H1 (cell line): ENCODE measurements at regions not wholly inside any gene's neighbourhood (a gene's known extent, or its start where the extent isn't known, plus 50 kb on each side); places are given as distances from the start of the nearest gene placed in this dataset.

ENCODE experiments used
- CTCF ChIA-PET: fragments of 300-600 bp; sonication (Branson Sonifier 250); formaldehyde crosslinking; loops from one replicate; lab custom pipeline; 2021; ENCODE audit not compliant: partially characterized antibody; lab: Charles Lee
- POLR2A ChIA-PET: fragments of 300-600 bp; sonication (Branson Sonifier 250); formaldehyde crosslinking; loops from one replicate; lab custom pipeline; 2021; ENCODE audit warnings: inconsistent platforms; ENCODE audit not compliant: partially characterized antibody; lab: Charles Lee
- DNase-seq, 2 experiments: peaks; one replicate each; pipeline versions ENCODE4 v3.0.0 to v3.0.0-alpha.2; 2010 to 2022; ENCODE audit warnings: low spot score in 2 of 2, low read depth in 1 of 2, mixed read lengths in 1 of 2
- FAIRE-seq: peaks from 2 replicates; lab custom pipeline; 2011; peaks lifted over from hg19 to GRCh38; lab: Jason Lieb, UNC
- H2AFZ ChIP-seq: 2 replicates; pipeline ENCODE4 v1.8.1; 2012; ENCODE audit warnings: low read length, inconsistent platforms
- H2AK5ac ChIP-seq: 2 replicates; pipeline ENCODE4 v1.6.1; 2013; ENCODE audit warnings: low read depth, low read length
- H2BK120ac ChIP-seq: replicated peaks from 2 replicates; pipeline ENCODE3; 2013; ENCODE audit warnings: low read depth, low read length, inconsistent platforms
- H2BK12ac ChIP-seq: 2 replicates; pipeline ENCODE4 v1.6.1; 2013; ENCODE audit warnings: low read depth, low read length
- H2BK15ac ChIP-seq: 2 replicates; pipeline ENCODE4 v1.6.1; 2013; ENCODE audit warnings: low read length
- H2BK20ac ChIP-seq: 2 replicates; pipeline ENCODE4 v1.6.1; 2013; ENCODE audit warnings: low read length
- H2BK5ac ChIP-seq: 2 replicates; pipeline ENCODE4 v1.6.1; 2013; ENCODE audit warnings: low read depth, low read length
- H3K14ac ChIP-seq: 2 replicates; pipeline ENCODE4 v1.6.1; 2013; ENCODE audit warnings: inconsistent platforms; ENCODE audit not compliant: insufficient read length
- H3K18ac ChIP-seq: 2 replicates; pipeline ENCODE4 v1.6.1; 2013; ENCODE audit warnings: low read length; ENCODE audit errors: extremely low read depth
- H3K23ac ChIP-seq: 2 replicates; pipeline ENCODE4 v1.6.1; 2013; ENCODE audit warnings: inconsistent platforms; ENCODE audit not compliant: insufficient read length
- H3K23me2 ChIP-seq: 2 replicates; pipeline ENCODE4 v1.6.1; 2013; ENCODE audit warnings: low read depth, low read length
- H3K27ac ChIP-seq: 2 replicates; pipeline ENCODE4 v1.6.1; 2011; ENCODE audit warnings: low read depth, low read length, inconsistent platforms
- H3K27me3 ChIP-seq, 4 experiments: replicated peaks in 1 of 4; 1 replicate in 1 of 4; 2 replicates in 3 of 4; pipeline versions ENCODE4 v1.6.1 to v1.8.1; 2011 to 2013; ENCODE audit warnings: low read length in 3 of 4, mild to moderate bottlenecking in 3 of 4, inconsistent platforms in 2 of 4, mixed read lengths in 2 of 4, moderate library complexity in 1 of 4; ENCODE audit not compliant: control insufficient read depth in 3 of 4, insufficient read depth in 3 of 4; ENCODE audit errors: extremely low read depth in 1 of 4
- H3K36me3 ChIP-seq, 4 experiments: 2 replicates each; pipeline versions ENCODE4 v1.6.1 to v1.8.1; 2011 to 2013; ENCODE audit warnings: mild to moderate bottlenecking in 4 of 4, low read length in 3 of 4, moderate library complexity in 2 of 4, control low read depth in 1 of 4, inconsistent platforms in 1 of 4; ENCODE audit not compliant: insufficient read depth in 4 of 4, control insufficient read depth in 2 of 4
- H3K4ac ChIP-seq: replicated peaks from 2 replicates; pipeline ENCODE3; 2013; ENCODE audit warnings: low read length, low read depth, mixed read lengths, inconsistent platforms; ENCODE audit not compliant: insufficient read length
- H3K4me1 ChIP-seq, 4 experiments: replicated peaks in 1 of 4; 1 replicate in 1 of 4; 2 replicates in 3 of 4; pipeline versions ENCODE4 v1.6.1 to v1.8.1; 2011 to 2013; ENCODE audit warnings: low read length in 3 of 4, inconsistent platforms in 2 of 4, mixed read lengths in 1 of 4; ENCODE audit not compliant: insufficient read depth in 4 of 4, control insufficient read depth in 3 of 4
- H3K4me2 ChIP-seq, 2 experiments: 2 replicates each; pipeline versions ENCODE4 v1.6.1 to v1.8.1; 2011 to 2013; ENCODE audit warnings: low read depth in 2 of 2, low read length in 2 of 2, control low read depth in 1 of 2, inconsistent platforms in 1 of 2, mild to moderate bottlenecking in 1 of 2; ENCODE audit not compliant: insufficient read depth in 1 of 2
- H3K4me3 ChIP-seq, 4 experiments: fragments of 200-600, 300-600 bp in 1 of 4; sonication (generic), shearing (Covaris generic), sonication (Bioruptor Twin) in 1 of 4; 2 replicates each; pipeline versions ENCODE4 v1.5.1 to v1.8.1; 2011 to 2016; ENCODE audit warnings: low read length in 4 of 4, low read depth in 3 of 4, control low read depth in 2 of 4, inconsistent platforms in 2 of 4, mild to moderate bottlenecking in 2 of 4, mixed read lengths in 1 of 4, moderate library complexity in 1 of 4; ENCODE audit not compliant: insufficient read depth in 2 of 4; ENCODE audit errors: extremely low read depth in 1 of 4
- H3K56ac ChIP-seq: replicated peaks from 2 replicates; pipeline ENCODE3; 2013; ENCODE audit warnings: low read depth, mild to moderate bottlenecking, mixed read lengths, low read length, inconsistent platforms; ENCODE audit not compliant: insufficient read length
- H3K79me1 ChIP-seq: 2 replicates; pipeline ENCODE4 v1.6.1; 2013; ENCODE audit warnings: low read depth, low read length, control low read depth
- H3K79me2 ChIP-seq, 2 experiments: 2 replicates each; pipeline versions ENCODE4 v1.6.1 to v1.8.1; 2012 to 2013; ENCODE audit warnings: low read length in 2 of 2, mild to moderate bottlenecking in 2 of 2, inconsistent platforms in 1 of 2; ENCODE audit not compliant: insufficient read depth in 2 of 2, control insufficient read depth in 1 of 2
- H3K9ac ChIP-seq, 4 experiments: replicated peaks in 1 of 4; 1 replicate in 1 of 4; 2 replicates in 3 of 4; pipeline versions ENCODE4 v1.6.1 to v1.8.1; 2011 to 2013; ENCODE audit warnings: low read depth in 3 of 4, low read length in 3 of 4, control low read depth in 2 of 4, mild to moderate bottlenecking in 2 of 4, moderate library complexity in 2 of 4, inconsistent platforms in 1 of 4; ENCODE audit errors: extremely low read depth in 1 of 4
- H3K9me3 ChIP-seq, 2 experiments: 2 replicates each; pipeline versions ENCODE4 v1.6.1 to v1.8.1; 2012 to 2013; ENCODE audit warnings: mild to moderate bottlenecking in 2 of 2, moderate library complexity in 2 of 2, control low read depth in 1 of 2, inconsistent platforms in 1 of 2, low read depth in 1 of 2, low read length in 1 of 2, mixed read lengths in 1 of 2; ENCODE audit not compliant: insufficient read depth in 2 of 2
- H4K20me1 ChIP-seq, 2 experiments: replicated peaks in 1 of 2; 2 replicates each; pipeline versions ENCODE3 to v1.8.1; 2011 to 2013; ENCODE audit warnings: inconsistent platforms in 2 of 2, low read length in 2 of 2, mild to moderate bottlenecking in 1 of 2; ENCODE audit not compliant: insufficient read depth in 2 of 2, control insufficient read depth in 1 of 2
- H4K5ac ChIP-seq: 2 replicates; pipeline ENCODE4 v1.6.1; 2013; ENCODE audit warnings: low read length, low read depth, mixed read lengths, inconsistent platforms; ENCODE audit not compliant: insufficient read length
- H4K8ac ChIP-seq: 2 replicates; pipeline ENCODE4 v1.8.0; 2013; ENCODE audit warnings: mild to moderate bottlenecking, moderate library complexity, low read length, inconsistent platforms; ENCODE audit not compliant: insufficient read depth; ENCODE audit errors: extremely low read depth
- H4K91ac ChIP-seq: replicated peaks from 2 replicates; pipeline ENCODE3; 2013; ENCODE audit warnings: low read length, mixed read lengths, inconsistent platforms; ENCODE audit not compliant: insufficient read length
- BCL11A ChIP-seq, 2 experiments: IDR thresholded peaks; one replicate each; pipeline ENCODE4 v1.6.1; 2011; ENCODE audit warnings: low read depth in 2 of 2, low read length in 2 of 2, mild to moderate bottlenecking in 2 of 2
- MAX ChIP-seq: IDR thresholded peaks from 2 replicates; pipeline ENCODE4 v1.6.1; 2012; ENCODE audit warnings: inconsistent platforms
- PHF8 ChIP-seq: fragments of 200-600 bp; sonication (generic); conservative IDR thresholded peaks from 2 replicates; pipeline ENCODE4 v1.7.1; 2012; ENCODE audit warnings: low read depth, mild to moderate bottlenecking, inconsistent platforms, low read length, moderate library complexity
- RFX5 ChIP-seq: IDR thresholded peaks from 2 replicates; pipeline ENCODE4 v1.6.1; 2011; ENCODE audit warnings: low read depth, low read length, improper control_type of control experiment, borderline replicate concordance
- SUZ12 ChIP-seq: fragments of 200-600 bp; sonication (generic); IDR thresholded peaks from 2 replicates; pipeline ENCODE4 v1.6.1; 2012; ENCODE audit warnings: mild to moderate bottlenecking, inconsistent platforms, low read length, moderate library complexity, mixed read lengths
- TAF1 ChIP-seq: IDR thresholded peaks from 2 replicates; pipeline ENCODE4 v1.6.1; 2011; ENCODE audit warnings: mild to moderate bottlenecking, low read depth, low read length
- WGBS, 2 experiments: shearing (Covaris generic) in 1 of 2; methylation state at CpG; one replicate each; pipeline versions ENCODE4 v1.1.6 to v1.1.7; 2013 to 2015; ENCODE audit warnings: low lambda C conversion rate in 2 of 2, mixed read lengths in 2 of 2, inconsistent platforms in 1 of 2, low coverage in 1 of 2, missing lambda C conversion rate in 1 of 2; ENCODE audit not compliant: insufficient replicate concordance in 2 of 2, insufficient coverage in 1 of 2, insufficient read length in 1 of 2; ENCODE audit errors: extremely low coverage in 1 of 2, missing lambda C conversion rate in 1 of 2; 5-methylcytosine and 5-hydroxymethylcytosine counted together

GRCh38 chr2:88828397-88829137 is 137.1 kb downstream of the RPIA start:
- no peak overlapping the region for H3K4me3 ChIP-seq
- H3K9me3 ChIP-seq, result no peaks in the 10 kb centered on the region
- no peak overlapping the region for H2BK12ac ChIP-seq
- no peak overlapping the region for H2BK15ac ChIP-seq
- H3K9ac ChIP-seq, result no peak overlapping the region
- no peaks in the 10 kb centered on the region for H3K79me1 ChIP-seq
- H4K5ac ChIP-seq, result no peak overlapping the region
- no peak overlapping the region for H2BK120ac ChIP-seq
- H3K23ac ChIP-seq, result no peak overlapping the region
- no peaks in the 10 kb centered on the region for H3K79me2 ChIP-seq
- TF ChIP-seq RFX5, result no peak
- no peak for TF ChIP-seq SUZ12
- TF ChIP-seq BCL11A (IDR thresholded peaks at IDR 0.05; ENCODE audit: low read depth in 2 of 2, low read length in 2 of 2), result no peak
- no peak for TF ChIP-seq MAX
- no peak for TF ChIP-seq TAF1
- no peak for TF ChIP-seq PHF8
- TF ChIP-seq, all 59 proteins: peak for 0
- no peak overlapping the region for H2BK20ac ChIP-seq
- POLR2A ChIA-PET, result no interaction called here
- FAIRE-seq, result no peak
- no peak for DNase-seq
- H3K27me3 ChIP-seq, result no peaks in the 10 kb centered on the region
- H3K18ac ChIP-seq, result no peak overlapping the region
- peaks cover 0 to 4% (median 0%) of the 10 kb centered on the region in 4 experiments; a peak in 2 of 7 replicates for H3K4me1 ChIP-seq
- H4K20me1 ChIP-seq, result no peaks in the 10 kb centered on the region
- no peak overlapping the region for H2AFZ ChIP-seq
- no peak overlapping the region for H3K27ac ChIP-seq
- 90% methylated on average over 13 of the region's 13 CpGs; no CpG with 5 or more reads in 1 of the 2 experiments for WGBS, 2 experiments
- H3K4ac ChIP-seq, result no peak overlapping the region
- no peaks in the 10 kb centered on the region for H3K23me2 ChIP-seq
- no peaks in the 10 kb centered on the region for H3K36me3 ChIP-seq
- H3K56ac ChIP-seq, result no peak overlapping the region
- CTCF ChIA-PET, result interaction anchor here (1.2 kb wide), 1 partner anchor 9 kb away, joined by 4 read pairs; no protein-coding TSS in a partner anchor
- no peak overlapping the region for H2BK5ac ChIP-seq
- no peak overlapping the region for H2AK5ac ChIP-seq
- H4K8ac ChIP-seq, result no peak overlapping the region
- no peak overlapping the region for H4K91ac ChIP-seq
- no peak overlapping the region for H3K14ac ChIP-seq
- no peak overlapping the region for H3K4me2 ChIP-seq
